ENCODE measurements at regions not wholly inside any gene's neighbourhood (a gene's known extent, or its start where the extent isn't known, plus 50 kb on each side); places are given as distances from the start of the nearest gene placed in this dataset.

GRCh38 chr17:71024172-71024571 lies 854.8 kb downstream of the KCNJ2 start:
- TF ChIP-seq ATF2 (CRISPR knock-in tag; IDR thresholded peaks at IDR 0.05; ENCODE audit: borderline replicate concordance, low read depth): no peak
- TF ChIP-seq CTCF (IDR thresholded peaks at IDR 0.05): no peak
- no peak for TF ChIP-seq SP1 (CRISPR knock-in tag; conservative IDR thresholded peaks at IDR 0.05)
- TF ChIP-seq PRDM15 (CRISPR knock-in tag; IDR thresholded peaks at IDR 0.05): no peak
- TF ChIP-seq ZNF121 (CRISPR knock-in tag; IDR thresholded peaks at IDR 0.05): no peak
- no peak for TF ChIP-seq ATF3 (CRISPR knock-in tag; conservative IDR thresholded peaks at IDR 0.05)
- TF ChIP-seq ZNF532 (CRISPR knock-in tag; IDR thresholded peaks at IDR 0.05; ENCODE audit: borderline replicate concordance): no peak
- no peak for TF ChIP-seq HMGXB4 (CRISPR knock-in tag; IDR thresholded peaks at IDR 0.05)
- TF ChIP-seq NR1H2 (CRISPR knock-in tag; IDR thresholded peaks at IDR 0.05): no peak
- no peak for TF ChIP-seq CREB1 (CRISPR knock-in tag; IDR thresholded peaks at IDR 0.05)
- no peak for TF ChIP-seq ZNF138 (CRISPR knock-in tag; conservative IDR thresholded peaks at IDR 0.05)
- no peak for TF ChIP-seq ARID4B (CRISPR knock-in tag; IDR thresholded peaks at IDR 0.05; ENCODE audit: borderline replicate concordance)
